ENCODE measurements at regions not wholly inside any gene's neighbourhood (a gene's known extent, or its start where the extent isn't known, plus 50 kb on each side); places are given as distances from the start of the nearest gene placed in this dataset.

- Histone ChIP-seq H3K4me1 (ENCODE audit: low read depth, poor library complexity, severe bottlenecking) (no peaks in the 10 kb centered on the region), H3K27ac (no peak overlapping the region)
These were observed 1797.9 kb upstream of the SEL1L start for GRCh38 chr14:83331513-83331912.

GRCh38 chr14:83342590-83342989 lies 1808.9 kb upstream of the SEL1L start:
- Histone ChIP-seq H3K27ac (no peak overlapping the region), H3K27me3 (ENCODE audit: insufficient read depth, low read depth) (no peaks in the 10 kb centered on the region), H3K79me2 (ENCODE audit: insufficient read depth, low read depth) (no peaks in the 10 kb centered on the region), H3K4me3 (IDR thresholded peaks at IDR 0.05; ENCODE audit: insufficient read depth, low read depth, low read length) (no peak overlapping the region), H4K20me1 (ENCODE audit: insufficient read depth) (no peaks in the 10 kb centered on the region), H2AFZ (ENCODE audit: low read depth) (no peak overlapping the region), H3K36me3 (ENCODE audit: insufficient read depth) (no peaks in the 10 kb centered on the region), H3K4me2 (no peak overlapping the region), H3K9ac (no peak overlapping the region), H3K4me1 (ENCODE audit: low read depth, poor library complexity, severe bottlenecking) (no peaks in the 10 kb centered on the region)
- no peak for TF ChIP-seq CTCF (conservative IDR thresholded peaks at IDR 0.05; ENCODE audit: low read depth, low read length)

More at GRCh38 chr14:83331513-83331912, 1797.9 kb upstream of the SEL1L start:
- H3K4me2 ChIP-seq, result no peak overlapping the region
- H3K36me3 ChIP-seq (ENCODE audit: insufficient read depth), result no peaks in the 10 kb centered on the region
- H3K79me2 ChIP-seq (ENCODE audit: insufficient read depth, low read depth), result no peaks in the 10 kb centered on the region
- H4K20me1 ChIP-seq (ENCODE audit: insufficient read depth), result no peaks in the 10 kb centered on the region
- no peak overlapping the region for H2AFZ ChIP-seq (ENCODE audit: low read depth)
- no peak overlapping the region for H3K4me3 ChIP-seq (IDR thresholded peaks at IDR 0.05; ENCODE audit: insufficient read depth, low read depth, low read length)
- H3K9ac ChIP-seq, result no peak overlapping the region
- TF ChIP-seq CTCF (conservative IDR thresholded peaks at IDR 0.05; ENCODE audit: low read depth, low read length), result no peak
- no peaks in the 10 kb centered on the region for H3K27me3 ChIP-seq (ENCODE audit: insufficient read depth, low read depth)

- no peaks in the 10 kb centered on the region for H4K20me1 ChIP-seq (ENCODE audit: insufficient read depth)
- no peak overlapping the region for H3K4me3 ChIP-seq (IDR thresholded peaks at IDR 0.05; ENCODE audit: insufficient read depth, low read depth, low read length)
- TF ChIP-seq CTCF (conservative IDR thresholded peaks at IDR 0.05; ENCODE audit: low read depth, low read length), result no peak
- H3K36me3 ChIP-seq (ENCODE audit: insufficient read depth), result no peaks in the 10 kb centered on the region
- no peaks in the 10 kb centered on the region for H3K27me3 ChIP-seq (ENCODE audit: insufficient read depth, low read depth)
- no peaks in the 10 kb centered on the region for H3K4me1 ChIP-seq (ENCODE audit: low read depth, poor library complexity, severe bottlenecking)
- no peak overlapping the region for H3K27ac ChIP-seq
- no peak overlapping the region for H2AFZ ChIP-seq (ENCODE audit: low read depth)
- H3K9ac ChIP-seq, result no peak overlapping the region
- H3K4me2 ChIP-seq, result no peak overlapping the region
- no peaks in the 10 kb centered on the region for H3K79me2 ChIP-seq (ENCODE audit: insufficient read depth, low read depth)
These were observed 1814.2 kb upstream of the SEL1L start for GRCh38 chr14:83347874-83348273.

GRCh38 chr14:83355609-83356008 lies 1822.0 kb upstream of the SEL1L start:
- Histone ChIP-seq H3K4me1 (ENCODE audit: low read depth, poor library complexity, severe bottlenecking) (no peaks in the 10 kb centered on the region), H3K4me2 (no peak overlapping the region), H4K20me1 (ENCODE audit: insufficient read depth) (no peaks in the 10 kb centered on the region), H3K27ac (no peak overlapping the region), H3K27me3 (ENCODE audit: insufficient read depth, low read depth) (no peaks in the 10 kb centered on the region), H3K9ac (no peak overlapping the region), H2AFZ (ENCODE audit: low read depth) (no peak overlapping the region), H3K36me3 (ENCODE audit: insufficient read depth) (no peaks in the 10 kb centered on the region), H3K4me3 (IDR thresholded peaks at IDR 0.05; ENCODE audit: insufficient read depth, low read depth, low read length) (no peak overlapping the region), H3K79me2 (ENCODE audit: insufficient read depth, low read depth) (no peaks in the 10 kb centered on the region)
- no peak for TF ChIP-seq CTCF (conservative IDR thresholded peaks at IDR 0.05; ENCODE audit: low read depth, low read length)
